NCI-H1930 (cell line): ENCODE measurements at regions not wholly inside any gene's neighbourhood (a gene's known extent, or its start where the extent isn't known, plus 50 kb on each side); places are given as distances from the start of the nearest gene placed in this dataset.
"Not testable (repeated sequence)": the region's sequence is repeated elsewhere in the genome, so short reads cannot be mapped to it uniquely, and the experiment has no call there.

Experiments used
- DNase-seq, 2 experiments: peaks; one replicate each; lab custom pipeline; 2025; lab: John Stamatoyannopoulos, UW

GRCh38 chr2:132068407-132068806 lies 93.3 kb downstream of the ANKRD30BL start:
- not testable (repeated sequence) for DNase-seq

- peak in 1 of 2 experiments; percentile 44 for DNase-seq
These were observed 96.4 kb downstream of the ANKRD30BL start for GRCh38 chr2:132065391-132065790.

- DNase-seq: not testable (repeated sequence)
These were observed 122.0 kb downstream of the ANKRD30BL start for GRCh38 chr2:132039609-132040236.

GRCh38 chr2:132038883-132039235 lies 122.9 kb downstream of the ANKRD30BL start:
- DNase-seq: not testable (repeated sequence)

GRCh38 chr2:132038179-132038882 lies 123.4 kb downstream of the ANKRD30BL start:
- DNase-seq: no peak

GRCh38 chr2:132037527-132038178 lies 124.1 kb downstream of the ANKRD30BL start:
- DNase-seq: peak; percentile 9 to 37

- DNase-seq: no peak
These were observed 127.1 kb downstream of the ANKRD30BL start for GRCh38 chr2:132034646-132035045.

GRCh38 chr2:132033949-132034348 lies 127.8 kb downstream of the ANKRD30BL start:
- DNase-seq: no peak

- no peak for DNase-seq
These were observed 128.4 kb downstream of the ANKRD30BL start for GRCh38 chr2:132033365-132033764.

- not testable (repeated sequence) for DNase-seq
These were observed 149.7 kb downstream of the ANKRD30BL start for GRCh38 chr2:132012046-132012445.

- no peak for DNase-seq
These were observed 151.8 kb downstream of the ANKRD30BL start for GRCh38 chr2:132009874-132010521.

GRCh38 chr2:132009177-132009873 lies 152.4 kb downstream of the ANKRD30BL start:
- DNase-seq: no peak

GRCh38 chr2:131990751-131991150 lies 171.0 kb downstream of the ANKRD30BL start:
- DNase-seq: not testable (repeated sequence)

- DNase-seq: not testable (repeated sequence)
These were observed 195.1 kb downstream of the ANKRD30BL start for GRCh38 chr2:131966671-131967070.

- no peak for DNase-seq
These were observed 195.5 kb downstream of the ANKRD30BL start for GRCh38 chr2:131966256-131966655.

GRCh38 chr2:131958019-131958609 lies 203.6 kb downstream of the ANKRD30BL start:
- DNase-seq: not testable (repeated sequence)

- not testable (repeated sequence) for DNase-seq
These were observed 213.1 kb downstream of the ANKRD30BL start for GRCh38 chr2:131948641-131949040.

- not testable (repeated sequence) for DNase-seq
These were observed 238.5 kb downstream of the ANKRD30BL start for GRCh38 chr2:131923287-131923686.

- DNase-seq: peak in 1 of 2 experiments; percentile 5
These were observed 238.9 kb downstream of the ANKRD30BL start for GRCh38 chr2:131922854-131923253.
